ENCODE measurements at regions not wholly inside any gene's neighbourhood (a gene's known extent, or its start where the extent isn't known, plus 50 kb on each side); places are given as distances from the start of the nearest gene placed in this dataset.

GRCh38 chr4:28250646-28251045, 1390.0 kb downstream of the STIM2 start:
- CTCF ChIA-PET, result no interaction called here
- no peak for DNase-seq
- no peak for TF ChIP-seq CTCF (IDR thresholded peaks at IDR 0.05)
- no peaks in the 10 kb centered on the region for H3K4me1 ChIP-seq (ENCODE audit: insufficient read depth, low read length)
- no peak for ATAC-seq (ENCODE audit: poor library complexity)
- no peaks in the 10 kb centered on the region for H3K36me3 Mint-ChIP-seq (ENCODE audit: low read depth)
- no peaks in the 10 kb centered on the region for H3K27me3 Mint-ChIP-seq
- peaks cover 6% of the 10 kb centered on the region for H3K9me3 Mint-ChIP-seq
- H3K4me1 Mint-ChIP-seq (ENCODE audit: low read depth), result no peaks in the 10 kb centered on the region
- intact Hi-C loops (cut with DNase I, micrococcal nuclease), result no loop called here
- no peak overlapping the region for H3K27ac Mint-ChIP-seq
- peaks cover 0 to 12% of the 10 kb centered on the region in 2 experiments for H3K9me3 ChIP-seq (ENCODE audit: control insufficient read depth in 1 of 2, insufficient read depth in 1 of 2, low read length in 2 of 2)
- no peak overlapping the region for H3K27ac ChIP-seq (ENCODE audit: low read depth in 1 of 2, low read length in 2 of 2)
- POLR2A ChIA-PET, result no interaction called here
- no peak overlapping the region for H3K4me3 Mint-ChIP-seq
- no peaks in the 10 kb centered on the region for H3K27me3 ChIP-seq (ENCODE audit: control insufficient read depth in 1 of 2, insufficient read depth in 2 of 2, low read length in 2 of 2)
- H3K4me3 ChIP-seq (ENCODE audit: low read length), result no peak overlapping the region
- no peaks in the 10 kb centered on the region for H3K36me3 ChIP-seq (ENCODE audit: insufficient read depth, low read length)

- Histone ChIP-seq H3K4me1 (ENCODE audit: insufficient read depth, low read length) (no peaks in the 10 kb centered on the region), H3K27me3 (ENCODE audit: control insufficient read depth in 1 of 2, insufficient read depth in 2 of 2, low read length in 2 of 2) (no peaks in the 10 kb centered on the region), H3K4me3 (ENCODE audit: low read length) (no peak overlapping the region), H3K27ac (ENCODE audit: low read depth in 1 of 2, low read length in 2 of 2) (no peak overlapping the region), H3K36me3 (ENCODE audit: insufficient read depth, low read length) (no peaks in the 10 kb centered on the region), H3K9me3 (ENCODE audit: control insufficient read depth in 1 of 2, insufficient read depth in 1 of 2, low read length in 2 of 2) (peaks cover 0 to 14% of the 10 kb centered on the region in 2 experiments)
- ATAC-seq (ENCODE audit: poor library complexity) (no peak), DNase-seq (no peak)
- no peak overlapping the region for H3K27ac Mint-ChIP-seq
- intact Hi-C loops (cut with DNase I, micrococcal nuclease), result no loop called here
- no peaks in the 10 kb centered on the region for H3K36me3 Mint-ChIP-seq (ENCODE audit: low read depth)
- CTCF ChIA-PET, result no interaction called here
- POLR2A ChIA-PET, result no interaction called here
- TF ChIP-seq CTCF (IDR thresholded peaks at IDR 0.05), result no peak
- no peak overlapping the region for H3K4me3 Mint-ChIP-seq
- H3K4me1 Mint-ChIP-seq (ENCODE audit: low read depth), result no peaks in the 10 kb centered on the region
- H3K27me3 Mint-ChIP-seq, result no peaks in the 10 kb centered on the region
- H3K9me3 Mint-ChIP-seq, result peaks cover 11% of the 10 kb centered on the region
Measured at GRCh38 chr4:28251831-28252230, 1391.2 kb downstream of the STIM2 start.

GRCh38 chr4:28254003-28254402, 1393.4 kb downstream of the STIM2 start:
- intact Hi-C loops (cut with DNase I, micrococcal nuclease), result no loop called here
- Histone ChIP-seq H3K4me1 (ENCODE audit: insufficient read depth, low read length) (no peaks in the 10 kb centered on the region), H3K4me3 (ENCODE audit: low read length) (no peak overlapping the region), H3K27me3 (ENCODE audit: control insufficient read depth in 1 of 2, insufficient read depth in 2 of 2, low read length in 2 of 2) (no peaks in the 10 kb centered on the region), H3K27ac (ENCODE audit: low read depth in 1 of 2, low read length in 2 of 2) (no peak overlapping the region), H3K9me3 (ENCODE audit: control insufficient read depth in 1 of 2, insufficient read depth in 1 of 2, low read length in 2 of 2) (peaks cover 0 to 20% of the 10 kb centered on the region in 2 experiments), H3K36me3 (ENCODE audit: insufficient read depth, low read length) (no peaks in the 10 kb centered on the region)
- no peaks in the 10 kb centered on the region for H3K36me3 Mint-ChIP-seq (ENCODE audit: low read depth)
- CTCF ChIA-PET, result no interaction called here
- H3K4me3 Mint-ChIP-seq, result no peak overlapping the region
- POLR2A ChIA-PET, result no interaction called here
- DNase-seq, result no peak
- no peak overlapping the region for H3K27ac Mint-ChIP-seq
- no peak for ATAC-seq (ENCODE audit: poor library complexity)
- no peak for TF ChIP-seq CTCF (IDR thresholded peaks at IDR 0.05)
- H3K27me3 Mint-ChIP-seq, result no peaks in the 10 kb centered on the region
- H3K9me3 Mint-ChIP-seq, result peaks cover 16% of the 10 kb centered on the region
- H3K4me1 Mint-ChIP-seq (ENCODE audit: low read depth), result no peaks in the 10 kb centered on the region

Measured in CD4-positive, alpha-beta T cell (primary cell).